OCI-LY1 (cell line): ENCODE measurements at regions not wholly inside any gene's neighbourhood (a gene's known extent, or its start where the extent isn't known, plus 50 kb on each side); places are given as distances from the start of the nearest gene placed in this dataset.

ENCODE experiments used
- H2AFZ ChIP-seq: fragments of 200-600 bp; sonication (generic), shearing (Covaris generic); 2 replicates; pipeline ENCODE4 v1.6.0; 2014; ENCODE audit warnings: antibody characterized with exemption, mild to moderate bottlenecking, low read length
- H3F3A ChIP-seq: fragments of 200-600 bp; sonication (generic), shearing (Covaris generic); 2 replicates; pipeline ENCODE4 v1.6.0; 2014; ENCODE audit warnings: mild to moderate bottlenecking, antibody characterized with exemption, low read length, moderate library complexity; ENCODE audit not compliant: insufficient read depth
- H3K27ac ChIP-seq: fragments of 200-600 bp; sonication (generic); 2 replicates; pipeline ENCODE4 v1.5.1; 2014; ENCODE audit warnings: low read length, mixed run types, mild to moderate bottlenecking, low read depth; ENCODE audit not compliant: poor library complexity, severe bottlenecking
- H3K27me3 ChIP-seq: fragments of 200-600 bp; sonication (generic); 2 replicates; pipeline ENCODE4 v1.6.0; 2014; ENCODE audit warnings: antibody characterized with exemption, mild to moderate bottlenecking, low read length, moderate library complexity; ENCODE audit not compliant: insufficient read depth
- H3K36me3 ChIP-seq: fragments of 200-600 bp; sonication (generic); 2 replicates; pipeline ENCODE4 v1.6.1; 2014; ENCODE audit warnings: mild to moderate bottlenecking, antibody characterized with exemption, low read length, moderate library complexity, mixed read lengths; ENCODE audit not compliant: insufficient read depth
- H3K4me1 ChIP-seq: fragments of 200-600 bp; sonication (generic); 2 replicates; pipeline ENCODE4 v1.5.1; 2014; ENCODE audit warnings: mild to moderate bottlenecking, low read length, moderate library complexity; ENCODE audit not compliant: insufficient read depth, severe bottlenecking
- H3K4me2 ChIP-seq: fragments of 200-600 bp; sonication (generic), shearing (Covaris generic); 2 replicates; pipeline ENCODE4 v1.6.1; 2014; ENCODE audit warnings: low read length
- H3K4me3 ChIP-seq: fragments of 200-600 bp; sonication (generic); 2 replicates; pipeline ENCODE4 v1.5.1; 2014; ENCODE audit warnings: low read length, low read depth, mild to moderate bottlenecking, mixed read lengths; ENCODE audit not compliant: poor library complexity, severe bottlenecking
- H3K79me2 ChIP-seq: fragments of 200-600 bp; shearing (Covaris generic); 2 replicates; pipeline ENCODE4 v1.6.1; 2016; ENCODE audit warnings: mixed run types, low read length, mixed read lengths; ENCODE audit not compliant: insufficient read depth
- H3K9ac ChIP-seq: fragments of 200-600 bp; sonication (generic), shearing (Covaris generic); 2 replicates; pipeline ENCODE4 v1.6.1; 2014; ENCODE audit warnings: mild to moderate bottlenecking, low read length, mixed read lengths
- H3K9me2 ChIP-seq: fragments of 200-600 bp; sonication (generic), shearing (Covaris generic); 2 replicates; pipeline ENCODE4 v1.6.1; 2014; ENCODE audit warnings: low read depth, mild to moderate bottlenecking, low read length, mixed read lengths
- H3K9me3 ChIP-seq: fragments of 200-600 bp; shearing (Covaris generic); 2 replicates; pipeline ENCODE4 v1.6.1; 2014; ENCODE audit warnings: low read length, mixed read lengths
- H4K20me1 ChIP-seq: fragments of 200-600 bp; sonication (generic), shearing (Covaris generic); 2 replicates; pipeline ENCODE4 v1.6.0; 2016; ENCODE audit warnings: mild to moderate bottlenecking, low read length; ENCODE audit not compliant: insufficient read depth
- EZH2 ChIP-seq: fragments of 200-600 bp; sonication (generic), shearing (Covaris generic); IDR thresholded peaks from 2 replicates; pipeline ENCODE4 v1.8.0; 2017; ENCODE audit warnings: borderline replicate concordance, mixed run types, mild to moderate bottlenecking, antibody characterized with exemption, low read length, moderate library complexity, mixed read lengths
- TF ChIP-seq, protein P1 (sequence below): fragments of 200-600 bp; sonication (generic), shearing (Covaris generic); IDR thresholded peaks from 2 replicates; pipeline ENCODE4 v1.5.1; 2017; ENCODE audit warnings: mild to moderate bottlenecking, antibody characterized with exemption, low read length, moderate library complexity, mixed read lengths

DNA sequence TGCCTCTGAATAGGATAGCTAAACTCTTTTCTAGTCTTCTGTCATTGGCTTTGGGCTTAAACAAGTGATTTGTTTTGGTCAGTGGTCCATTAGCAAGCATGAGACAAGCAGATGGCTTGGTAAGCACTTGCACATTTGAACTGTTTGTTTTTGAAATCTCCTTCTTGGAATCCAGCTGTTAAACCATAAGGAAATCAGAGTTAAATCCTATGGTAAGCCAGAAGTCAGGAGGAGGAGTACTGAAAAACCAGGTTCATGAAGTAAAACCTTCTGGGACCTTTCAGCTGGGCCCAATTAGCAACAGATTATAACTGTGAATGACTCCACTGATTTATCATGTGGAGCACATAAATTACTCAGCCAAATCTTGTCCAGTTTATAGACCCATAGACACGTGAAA lies 1042.5 kb upstream of the PABPC4L start:
- no peak overlapping the region for H3K27ac ChIP-seq
- TF ChIP-seq, protein P1, sequence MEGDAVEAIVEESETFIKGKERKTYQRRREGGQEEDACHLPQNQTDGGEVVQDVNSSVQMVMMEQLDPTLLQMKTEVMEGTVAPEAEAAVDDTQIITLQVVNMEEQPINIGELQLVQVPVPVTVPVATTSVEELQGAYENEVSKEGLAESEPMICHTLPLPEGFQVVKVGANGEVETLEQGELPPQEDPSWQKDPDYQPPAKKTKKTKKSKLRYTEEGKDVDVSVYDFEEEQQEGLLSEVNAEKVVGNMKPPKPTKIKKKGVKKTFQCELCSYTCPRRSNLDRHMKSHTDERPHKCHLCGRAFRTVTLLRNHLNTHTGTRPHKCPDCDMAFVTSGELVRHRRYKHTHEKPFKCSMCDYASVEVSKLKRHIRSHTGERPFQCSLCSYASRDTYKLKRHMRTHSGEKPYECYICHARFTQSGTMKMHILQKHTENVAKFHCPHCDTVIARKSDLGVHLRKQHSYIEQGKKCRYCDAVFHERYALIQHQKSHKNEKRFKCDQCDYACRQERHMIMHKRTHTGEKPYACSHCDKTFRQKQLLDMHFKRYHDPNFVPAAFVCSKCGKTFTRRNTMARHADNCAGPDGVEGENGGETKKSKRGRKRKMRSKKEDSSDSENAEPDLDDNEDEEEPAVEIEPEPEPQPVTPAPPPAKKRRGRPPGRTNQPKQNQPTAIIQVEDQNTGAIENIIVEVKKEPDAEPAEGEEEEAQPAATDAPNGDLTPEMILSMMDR = no peak
- no peak for TF ChIP-seq EZH2
- no peaks in the 10 kb centered on the region for H3K9me3 ChIP-seq
- H3K4me1 ChIP-seq = no peaks in the 10 kb centered on the region
- H3K4me2 ChIP-seq = no peak overlapping the region
- H3K27me3 ChIP-seq = no peaks in the 10 kb centered on the region
- no peaks in the 10 kb centered on the region for H4K20me1 ChIP-seq
- no peak overlapping the region for H3K4me3 ChIP-seq
- no peaks in the 10 kb centered on the region for H3F3A ChIP-seq
- no peaks in the 10 kb centered on the region for H3K79me2 ChIP-seq
- no peak overlapping the region for H3K9ac ChIP-seq
- H3K9me2 ChIP-seq = no peaks in the 10 kb centered on the region
- no peak overlapping the region for H2AFZ ChIP-seq
- no peaks in the 10 kb centered on the region for H3K36me3 ChIP-seq

DNA sequence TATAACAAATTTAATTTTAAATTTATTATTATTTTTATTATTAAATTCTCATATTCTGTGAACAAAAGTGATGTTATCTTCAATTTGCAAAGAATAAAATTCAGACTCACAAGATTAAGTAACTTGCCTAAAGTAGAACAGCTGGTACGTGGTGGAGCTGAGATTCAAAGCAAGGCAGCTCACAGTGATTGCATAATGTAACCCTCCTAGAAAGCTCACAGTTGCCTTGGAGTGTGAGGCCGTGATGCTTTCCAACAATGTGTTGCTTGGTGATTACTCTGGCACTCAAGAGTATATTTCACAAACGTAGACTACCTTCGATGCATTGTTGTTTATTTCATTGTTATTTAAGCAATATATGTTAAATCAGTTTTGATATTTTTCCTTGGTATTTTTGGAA lies 1039.2 kb upstream of the PABPC4L start:
- Histone ChIP-seq H3K27me3 (no peaks in the 10 kb centered on the region), H3K9me2 (no peaks in the 10 kb centered on the region), H2AFZ (no peak overlapping the region), H3K27ac (no peak overlapping the region), H3K4me2 (no peak overlapping the region), H3K4me3 (no peak overlapping the region), H3F3A (no peaks in the 10 kb centered on the region), H3K36me3 (no peaks in the 10 kb centered on the region), H4K20me1 (no peaks in the 10 kb centered on the region), H3K4me1 (no peaks in the 10 kb centered on the region), H3K9ac (no peak overlapping the region), H3K79me2 (no peaks in the 10 kb centered on the region), H3K9me3 (no peaks in the 10 kb centered on the region)
- TF ChIP-seq EZH2 = no peak
- TF ChIP-seq, protein P1 = no peak

DNA sequence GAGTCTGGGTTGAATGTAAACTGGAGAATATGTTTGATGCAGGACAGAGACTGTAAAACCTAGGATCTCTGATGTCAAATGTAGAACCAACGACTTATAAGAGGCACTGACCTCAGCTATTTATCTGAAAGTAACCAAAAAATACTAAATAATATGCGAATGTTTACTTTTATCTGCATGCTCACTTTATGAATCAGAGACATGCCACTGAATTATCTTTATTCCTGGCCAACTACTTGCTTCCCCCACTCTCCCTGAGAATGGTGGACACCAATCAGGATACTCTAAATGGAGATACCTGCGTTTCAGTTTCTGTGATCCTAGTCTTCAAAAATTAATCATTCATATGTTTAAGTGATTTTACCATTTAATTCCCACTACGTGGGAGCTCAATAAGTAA lies 1038.4 kb upstream of the PABPC4L start:
- H2AFZ ChIP-seq = no peak overlapping the region
- no peak overlapping the region for H3K27ac ChIP-seq
- no peaks in the 10 kb centered on the region for H3K4me1 ChIP-seq
- no peaks in the 10 kb centered on the region for H3K9me2 ChIP-seq
- no peaks in the 10 kb centered on the region for H4K20me1 ChIP-seq
- no peaks in the 10 kb centered on the region for H3F3A ChIP-seq
- H3K4me2 ChIP-seq = no peak overlapping the region
- TF ChIP-seq, protein P1 = no peak
- H3K27me3 ChIP-seq = no peaks in the 10 kb centered on the region
- H3K9ac ChIP-seq = no peak overlapping the region
- no peaks in the 10 kb centered on the region for H3K79me2 ChIP-seq
- no peak overlapping the region for H3K4me3 ChIP-seq
- no peaks in the 10 kb centered on the region for H3K36me3 ChIP-seq
- H3K9me3 ChIP-seq = no peaks in the 10 kb centered on the region
